GM21526 (cell line): ENCODE measurements at regions not wholly inside any gene's neighbourhood (a gene's known extent, or its start where the extent isn't known, plus 50 kb on each side); places are given as distances from the start of the nearest gene placed in this dataset.

ENCODE experiments used
- ATAC-seq: cut with Tn5 transposase; IDR thresholded peaks from one replicate; pipeline ENCODE4 v1.9.1; 2021; ENCODE audit warnings: moderate library complexity; ENCODE audit not compliant: unreplicated experiment, low FRiP score

GRCh38 chr2:37856101-37856751, 68.9 kb upstream of the RMDN2 start:
- no peak for ATAC-seq

DNA sequence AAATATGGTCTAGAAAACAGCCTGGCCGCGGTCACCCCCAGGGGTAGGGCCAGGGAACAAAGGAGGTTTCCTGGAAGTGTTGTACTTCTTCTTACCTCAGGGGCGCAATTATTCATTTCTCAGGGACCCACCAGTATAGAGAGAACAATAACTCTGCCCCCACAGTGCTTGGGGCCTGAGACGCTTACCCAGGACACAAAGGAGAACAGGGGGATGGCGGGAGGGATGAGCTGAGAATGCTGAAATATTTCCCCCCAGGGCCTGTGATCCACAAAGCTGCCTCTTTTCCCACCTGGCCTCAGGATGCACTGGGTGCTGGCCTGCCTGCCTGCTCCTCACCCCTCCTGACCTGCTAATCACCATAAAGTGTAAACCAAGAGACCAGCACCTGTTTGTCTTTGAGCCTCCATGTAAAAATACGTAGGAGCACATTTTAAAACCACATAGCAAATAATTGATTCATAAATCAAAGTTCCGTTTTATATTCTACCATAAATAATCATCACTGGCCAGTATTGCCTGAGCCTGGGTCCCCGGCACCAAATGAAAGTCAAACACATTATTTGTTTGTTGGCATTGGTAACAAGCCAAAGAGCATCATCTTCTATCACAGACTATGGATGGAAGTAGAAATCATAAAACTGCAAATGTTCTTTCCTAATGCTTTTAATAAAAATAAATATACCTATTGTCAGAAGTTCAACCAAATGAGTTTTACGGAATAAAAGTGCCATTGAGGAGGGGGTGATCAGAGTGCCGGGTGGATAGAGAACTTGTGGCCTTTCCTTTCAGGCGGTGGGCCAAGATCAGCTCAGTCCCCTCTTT, 67.3 kb upstream of the RMDN2 start:
- ATAC-seq: no peak

DNA sequence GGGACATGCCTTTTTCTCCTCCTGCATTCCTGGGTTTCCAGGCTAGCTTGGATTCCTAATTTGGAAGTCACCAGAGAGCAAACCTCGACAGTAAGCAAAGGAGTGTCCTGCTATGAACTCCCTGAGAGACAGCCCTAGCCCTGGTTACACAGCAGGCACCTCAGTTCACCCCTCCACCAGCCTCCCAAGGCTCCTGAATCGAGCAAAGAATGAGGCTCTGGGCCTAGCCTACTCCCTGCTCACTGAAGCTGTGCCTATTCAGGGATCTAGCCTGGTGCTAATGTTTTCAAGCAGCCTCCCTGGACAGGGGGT, 66.7 kb upstream of the RMDN2 start:
- ATAC-seq: no peak

- ATAC-seq: no peak
These were observed 66.3 kb upstream of the RMDN2 start for GRCh38 chr2:37858725-37859267.

- no peak for ATAC-seq
These were observed 62.5 kb upstream of the RMDN2 start for GRCh38 chr2:37862620-37863019.

GRCh38 chr2:37864217-37864616, 60.9 kb upstream of the RMDN2 start:
- no peak for ATAC-seq

DNA sequence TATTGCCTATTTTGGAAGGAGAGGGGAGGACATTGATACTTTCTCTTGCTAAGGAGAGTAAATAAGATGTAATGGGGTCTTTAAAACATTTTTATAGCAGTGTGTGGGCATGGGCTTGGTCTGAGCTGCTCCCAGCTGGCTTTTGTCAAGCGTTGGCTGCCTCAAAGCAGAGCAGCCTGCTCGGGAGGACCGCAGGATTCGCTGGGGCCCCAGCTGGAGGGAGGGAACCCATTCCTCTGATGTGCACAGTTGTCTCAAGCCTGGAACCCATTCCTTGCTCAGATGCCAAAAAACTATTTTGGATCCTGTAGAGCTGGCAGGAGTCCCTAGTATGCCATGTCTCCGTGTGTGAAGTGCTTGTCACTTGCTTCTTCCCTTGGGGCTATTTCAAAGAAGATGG, 59.4 kb upstream of the RMDN2 start:
- ATAC-seq: no peak

GRCh38 chr2:37866171-37866934, 58.7 kb upstream of the RMDN2 start:
- ATAC-seq: no peak

DNA sequence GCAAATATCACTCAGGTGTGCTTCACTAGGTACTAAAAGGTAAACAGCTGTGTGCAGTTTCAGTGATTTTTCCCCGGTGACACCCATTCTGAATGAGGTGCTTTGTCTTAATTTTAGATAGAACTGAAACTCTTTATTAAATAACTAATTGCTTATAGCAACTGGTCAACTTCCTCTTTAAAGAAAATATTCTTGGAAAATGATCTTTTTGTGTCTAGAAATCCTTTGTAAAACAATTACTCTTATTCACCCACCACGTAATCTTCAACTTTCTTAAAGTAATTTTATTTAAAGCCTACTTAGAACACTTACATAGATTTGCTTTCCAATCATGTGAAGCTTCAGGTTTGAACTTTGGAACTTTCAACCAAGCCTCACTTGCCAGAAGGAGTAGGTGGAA, 57.9 kb upstream of the RMDN2 start:
- ATAC-seq: no peak

- no peak for ATAC-seq
These were observed 56.2 kb upstream of the RMDN2 start for GRCh38 chr2:37868866-37869265.

DNA sequence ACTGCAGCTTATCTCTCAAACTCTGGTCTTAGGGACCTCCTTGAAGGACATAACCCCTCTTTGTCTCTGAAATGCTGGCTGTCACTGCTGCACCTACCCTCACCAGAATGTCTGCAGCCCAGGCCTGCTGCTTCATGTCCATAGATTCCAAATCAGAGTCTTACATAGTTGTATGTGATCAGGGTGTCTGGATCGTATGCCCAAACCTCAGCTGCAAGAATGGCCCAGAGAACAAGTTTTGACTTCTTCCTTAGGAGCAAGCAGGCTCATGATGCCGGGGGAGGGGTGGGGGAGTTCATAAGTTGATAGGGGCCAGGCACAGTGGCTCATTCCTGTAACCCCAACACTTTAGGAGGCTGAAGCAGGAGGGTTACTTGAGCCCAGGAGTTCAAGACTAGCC, 55.8 kb upstream of the RMDN2 start:
- ATAC-seq: no peak

GRCh38 chr2:37869771-37870170, 55.3 kb upstream of the RMDN2 start:
- no peak for ATAC-seq

DNA sequence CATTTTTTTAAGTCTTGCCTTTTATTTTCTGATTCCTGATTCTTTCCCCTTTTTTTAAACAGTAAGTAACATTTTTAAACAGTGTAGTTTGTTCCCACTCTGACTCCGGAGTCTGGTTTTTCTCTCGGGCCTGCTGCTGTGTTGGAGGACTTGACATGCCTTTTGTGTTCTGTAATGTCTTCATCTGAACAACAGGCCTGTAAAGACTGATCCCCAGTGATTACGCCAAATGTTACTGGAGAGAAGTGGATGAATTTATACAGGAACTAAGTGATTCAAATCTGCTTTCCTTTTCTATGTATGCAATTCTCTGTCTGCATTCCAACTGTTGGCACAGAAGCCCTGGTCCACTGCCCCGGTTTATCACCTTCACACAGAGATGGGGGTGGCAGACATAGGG, 54.3 kb upstream of the RMDN2 start:
- no peak for ATAC-seq

DNA sequence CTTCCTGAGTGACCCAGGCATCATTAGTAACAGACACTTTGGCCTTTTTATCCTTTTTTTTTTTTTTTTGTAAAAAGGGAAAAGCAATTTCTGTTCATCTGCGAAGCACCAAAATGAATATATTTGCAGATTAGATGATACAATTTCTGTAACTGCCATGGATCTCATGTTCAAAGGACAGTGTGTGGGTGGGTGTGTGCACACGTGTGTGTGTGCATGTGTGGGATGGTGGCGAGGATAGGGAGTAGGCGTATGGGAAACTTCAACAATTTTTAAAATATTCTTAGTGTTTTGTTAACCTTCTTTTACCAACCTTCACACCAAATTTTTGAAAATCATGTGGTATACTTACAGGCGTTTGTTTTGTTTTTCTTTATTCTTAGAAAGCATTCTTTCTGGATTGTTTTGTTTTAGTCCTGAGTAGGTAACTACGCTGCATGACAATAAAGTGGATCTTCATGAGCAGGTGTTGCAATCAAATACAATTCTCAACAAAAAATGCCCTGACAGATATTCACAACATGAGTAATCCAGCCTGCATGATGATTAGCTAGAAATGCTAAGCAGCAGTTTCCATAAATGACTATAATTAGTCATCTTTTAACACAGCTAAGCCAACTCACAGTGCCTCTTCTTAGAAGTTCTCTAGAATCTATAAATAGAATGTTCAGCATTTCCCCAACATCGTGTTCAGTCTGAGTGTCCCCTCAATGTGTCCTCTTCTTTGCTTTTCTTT, 53.5 kb upstream of the RMDN2 start:
- no peak for ATAC-seq

GRCh38 chr2:37872192-37872750, 52.8 kb upstream of the RMDN2 start:
- ATAC-seq: no peak

- no peak for ATAC-seq
These were observed 51.9 kb upstream of the RMDN2 start for GRCh38 chr2:37873229-37873628.

GRCh38 chr2:37873749-37874330, 51.2 kb upstream of the RMDN2 start:
- no peak for ATAC-seq

GRCh38 chr2:37874470-37874869, 50.6 kb upstream of the RMDN2 start:
- no peak for ATAC-seq
